ENCODE measurements at regions not wholly inside any gene's neighbourhood (a gene's known extent, or its start where the extent isn't known, plus 50 kb on each side); places are given as distances from the start of the nearest gene placed in this dataset. TPM values are rescaled to one million over a fixed set of nuclear protein-coding genes. Genes with fewer than 3 reads are reported as not detected.
"Not testable (repeated sequence)": the region's sequence is repeated elsewhere in the genome, so short reads cannot be mapped to it uniquely, and the experiment has no call there.

GRCh38 chr7:56910973-56911372, 221.3 kb downstream of the ZNF479 start:
- H3K36me3 ChIP-seq (ENCODE audit: insufficient read depth, low read length); H3K36me3 Mint-ChIP-seq (ENCODE audit: low read depth); H3K9me3 Mint-ChIP-seq; CTCF ChIA-PET; intact Hi-C loops (cut with DNase I, micrococcal nuclease); H3K4me3 Mint-ChIP-seq; H3K27me3 Mint-ChIP-seq; H3K27ac ChIP-seq (ENCODE audit: low read depth in 1 of 2, low read length in 2 of 2); ATAC-seq (ENCODE audit: poor library complexity); DNase-seq; H3K27me3 ChIP-seq (ENCODE audit: control insufficient read depth in 1 of 2, insufficient read depth in 2 of 2, low read length in 2 of 2); POLR2A ChIA-PET; H3K9me3 ChIP-seq (ENCODE audit: control insufficient read depth in 1 of 2, insufficient read depth in 1 of 2, low read length in 2 of 2); H3K27ac Mint-ChIP-seq; H3K4me1 Mint-ChIP-seq (ENCODE audit: low read depth); H3K4me3 ChIP-seq (ENCODE audit: low read length); H3K4me1 ChIP-seq (ENCODE audit: insufficient read depth, low read length): not testable (repeated sequence)

- H3K4me3 ChIP-seq (ENCODE audit: low read length); H3K36me3 Mint-ChIP-seq (ENCODE audit: low read depth); ATAC-seq (ENCODE audit: poor library complexity); POLR2A ChIA-PET; CTCF ChIA-PET; H3K36me3 ChIP-seq (ENCODE audit: insufficient read depth, low read length); H3K9me3 ChIP-seq (ENCODE audit: control insufficient read depth in 1 of 2, insufficient read depth in 1 of 2, low read length in 2 of 2); intact Hi-C loops (cut with DNase I, micrococcal nuclease); H3K4me1 ChIP-seq (ENCODE audit: insufficient read depth, low read length); H3K27ac ChIP-seq (ENCODE audit: low read depth in 1 of 2, low read length in 2 of 2); H3K27me3 ChIP-seq (ENCODE audit: control insufficient read depth in 1 of 2, insufficient read depth in 2 of 2, low read length in 2 of 2); H3K4me3 Mint-ChIP-seq; DNase-seq; H3K27me3 Mint-ChIP-seq; H3K4me1 Mint-ChIP-seq (ENCODE audit: low read depth); H3K27ac Mint-ChIP-seq; H3K9me3 Mint-ChIP-seq: not testable (repeated sequence)
These were observed 242.8 kb downstream of the ZNF479 start for GRCh38 chr7:56889454-56889853.

GRCh38 chr7:56885132-56885531, 247.1 kb downstream of the ZNF479 start:
- H3K9me3 ChIP-seq (ENCODE audit: control insufficient read depth in 1 of 2, insufficient read depth in 1 of 2, low read length in 2 of 2): peaks cover 0 to 15% of the 10 kb centered on the region in 2 experiments
- ATAC-seq (ENCODE audit: poor library complexity); DNase-seq; H3K4me3 ChIP-seq (ENCODE audit: low read length); H3K36me3 Mint-ChIP-seq (ENCODE audit: low read depth); H3K4me3 Mint-ChIP-seq; POLR2A ChIA-PET; H3K4me1 ChIP-seq (ENCODE audit: insufficient read depth, low read length); H3K27ac Mint-ChIP-seq; H3K27ac ChIP-seq (ENCODE audit: low read depth in 1 of 2, low read length in 2 of 2); H3K9me3 Mint-ChIP-seq; H3K27me3 Mint-ChIP-seq; CTCF ChIA-PET; H3K4me1 Mint-ChIP-seq (ENCODE audit: low read depth); intact Hi-C loops (cut with DNase I, micrococcal nuclease); H3K36me3 ChIP-seq (ENCODE audit: insufficient read depth, low read length); H3K27me3 ChIP-seq (ENCODE audit: control insufficient read depth in 1 of 2, insufficient read depth in 2 of 2, low read length in 2 of 2): not testable (repeated sequence)

GRCh38 chr7:56882318-56882717, 249.9 kb downstream of the ZNF479 start:
- H3K36me3 ChIP-seq (ENCODE audit: insufficient read depth, low read length); CTCF ChIA-PET; H3K36me3 Mint-ChIP-seq (ENCODE audit: low read depth); intact Hi-C loops (cut with DNase I, micrococcal nuclease); H3K9me3 Mint-ChIP-seq; H3K27me3 ChIP-seq (ENCODE audit: control insufficient read depth in 1 of 2, insufficient read depth in 2 of 2, low read length in 2 of 2); H3K4me1 ChIP-seq (ENCODE audit: insufficient read depth, low read length); H3K4me3 Mint-ChIP-seq; H3K4me3 ChIP-seq (ENCODE audit: low read length); H3K4me1 Mint-ChIP-seq (ENCODE audit: low read depth); POLR2A ChIA-PET; H3K27me3 Mint-ChIP-seq; H3K27ac Mint-ChIP-seq; H3K27ac ChIP-seq (ENCODE audit: low read depth in 1 of 2, low read length in 2 of 2); DNase-seq; ATAC-seq (ENCODE audit: poor library complexity): not testable (repeated sequence)
- H3K9me3 ChIP-seq (ENCODE audit: control insufficient read depth in 1 of 2, insufficient read depth in 1 of 2, low read length in 2 of 2): peaks cover 0 to 16% of the 10 kb centered on the region in 2 experiments

Small RNAs in the stretch of these regions (microRNA-seq; reads per million reads assigned to microRNA genes)
- not detected for gene MIR4283-1 (ENCODE audit: borderline microRNAs expressed, borderline replicate concordance)
